Tibial artery (tissue), 4 donors: ENCODE measurements at regions not wholly inside any gene's neighbourhood (a gene's known extent, or its start where the extent isn't known, plus 50 kb on each side); places are given as distances from the start of the nearest gene placed in this dataset.

ENCODE experiments used
- DNase-seq, 2 donors: peaks; one replicate each; pipeline ENCODE4 v3.0.0-alpha.2; 2019
- H3K27ac ChIP-seq, 2 donors: fragments of 200-600 bp; sonication (generic) in 1 of 2; 1 replicate in 1 of 2; 2 replicates in 1 of 2; pipeline ENCODE4 v1.5.1; 2018 to 2019; ENCODE audit warnings: mild to moderate bottlenecking in 1 of 2
- H3K27me3 ChIP-seq, 2 donors: fragments of 200-600 bp; sonication (generic) in 1 of 2; one replicate each; pipeline versions ENCODE4 v1.5.1 to v1.6.0; 2016 to 2019
- H3K36me3 ChIP-seq, 3 donors: fragments of 200-600 bp; sonication (generic) in 2 of 3; one replicate each; pipeline ENCODE4 v1.5.1; 2016 to 2019; ENCODE audit warnings: mild to moderate bottlenecking in 2 of 3
- H3K4me1 ChIP-seq, 4 donors: fragments of 200-600 bp; sonication (generic) in 2 of 4; 1 replicate in 3 of 4; 2 replicates in 1 of 4; pipeline ENCODE4 v1.5.1; 2016 to 2019
- H3K4me3 ChIP-seq, 2 donors: fragments of 200-600 bp; sonication (generic) in 1 of 2; 1 replicate in 1 of 2; 2 replicates in 1 of 2; pipeline ENCODE4 v1.5.1; 2018 to 2019; ENCODE audit warnings: mild to moderate bottlenecking in 2 of 2
- H3K9me3 ChIP-seq, 3 donors: fragments of 200-600 bp; sonication (generic) in 1 of 3; one replicate each; pipeline ENCODE4 v1.5.1; 2016 to 2019
- CTCF ChIP-seq, 2 experiments: fragments of 200-600 bp in 1 of 2; fragments of 450-650 bp in 1 of 2; IDR thresholded peaks; one replicate each; pipeline ENCODE4 v1.5.1; 2017 to 2019; ENCODE audit warnings: antibody characterized with exemption in 2 of 2, mild to moderate bottlenecking in 1 of 2, moderate library complexity in 1 of 2
- intact Hi-C: fragments of 100-400 bp; cut with DNase I; formaldehyde crosslinking; loops from one replicate; pipeline ENCODE4 v1.15.0; 2023; ENCODE audit warnings: low total_unique reads

GRCh38 chr13:58461217-58461616 is 829.7 kb downstream of the PCDH17 start:
- TF ChIP-seq CTCF (IDR thresholded peaks at IDR 0.05) = no peak
- intact Hi-C loops = no loop called here
- no peak overlapping the region for H3K4me3 ChIP-seq

DNA sequence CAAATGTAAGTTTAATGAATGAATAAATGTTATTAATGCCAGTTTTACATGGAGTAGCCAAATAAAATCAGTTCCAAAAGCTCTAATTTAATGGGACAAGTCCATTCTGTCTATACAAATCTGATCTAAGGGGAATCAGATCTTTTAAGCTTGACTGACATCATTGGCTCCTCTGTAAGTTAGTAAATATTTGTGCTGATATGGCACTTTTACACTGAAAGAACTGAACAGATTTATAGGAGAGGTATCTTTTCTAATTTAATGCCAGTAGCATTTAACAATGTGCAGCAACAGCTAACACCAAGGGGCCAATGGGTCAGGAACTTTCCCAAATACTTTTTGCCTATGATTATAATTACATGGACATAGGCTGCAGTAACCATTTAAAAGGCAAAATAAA is 832.3 kb downstream of the PCDH17 start:
- Histone ChIP-seq H3K4me3 (no peak overlapping the region), H3K4me1 (no peaks in the 10 kb centered on the region), H3K27ac (no peak overlapping the region), H3K9me3 (no peaks in the 10 kb centered on the region), H3K27me3 (no peaks in the 10 kb centered on the region), H3K36me3 (no peaks in the 10 kb centered on the region)
- no peak for TF ChIP-seq CTCF (IDR thresholded peaks at IDR 0.05)
- intact Hi-C loops = no loop called here
- DNase-seq = no peak

More at GRCh38 chr13:58461217-58461616, 829.7 kb downstream of the PCDH17 start:
- no peaks in the 10 kb centered on the region for H3K9me3 ChIP-seq
- H3K4me1 ChIP-seq = no peaks in the 10 kb centered on the region
- no peak overlapping the region for H3K27ac ChIP-seq
- no peak for DNase-seq
- no peaks in the 10 kb centered on the region for H3K36me3 ChIP-seq
- H3K27me3 ChIP-seq = no peaks in the 10 kb centered on the region

DNA sequence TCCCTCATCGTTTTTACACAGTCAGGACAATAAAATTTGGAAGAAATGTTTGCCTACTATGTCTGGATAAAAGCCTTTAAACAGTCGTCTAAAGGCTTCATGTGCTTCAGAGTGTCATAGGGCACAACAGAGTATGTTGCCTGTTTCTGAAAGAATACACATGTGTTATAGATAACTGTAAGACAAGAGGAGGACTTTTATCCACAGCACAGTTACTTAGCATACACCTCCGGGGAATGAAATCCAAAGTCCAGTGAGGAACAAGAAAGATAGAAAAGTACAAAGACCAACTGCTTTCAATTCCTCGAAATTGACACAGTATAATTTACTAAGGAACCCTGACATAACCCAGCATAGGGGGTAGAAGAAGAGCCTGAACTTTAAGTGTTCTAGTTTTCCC is 835.6 kb downstream of the PCDH17 start:
- no peaks in the 10 kb centered on the region for H3K9me3 ChIP-seq
- intact Hi-C loops = no loop called here
- H3K4me3 ChIP-seq = no peak overlapping the region
- TF ChIP-seq CTCF (IDR thresholded peaks at IDR 0.05) = no peak
- no peaks in the 10 kb centered on the region for H3K27me3 ChIP-seq
- no peak for DNase-seq
- no peak overlapping the region for H3K27ac ChIP-seq
- H3K4me1 ChIP-seq = no peaks in the 10 kb centered on the region
- H3K36me3 ChIP-seq = no peaks in the 10 kb centered on the region

- H3K4me1 ChIP-seq = no peaks in the 10 kb centered on the region
- no peaks in the 10 kb centered on the region for H3K36me3 ChIP-seq
- H3K9me3 ChIP-seq = no peaks in the 10 kb centered on the region
- no peak overlapping the region for H3K4me3 ChIP-seq
- no peak overlapping the region for H3K27ac ChIP-seq
- intact Hi-C loops = no loop called here
- DNase-seq = no peak
- no peaks in the 10 kb centered on the region for H3K27me3 ChIP-seq
- no peak for TF ChIP-seq CTCF (IDR thresholded peaks at IDR 0.05)
These were observed 840.9 kb downstream of the PCDH17 start for GRCh38 chr13:58472483-58472882.

DNA sequence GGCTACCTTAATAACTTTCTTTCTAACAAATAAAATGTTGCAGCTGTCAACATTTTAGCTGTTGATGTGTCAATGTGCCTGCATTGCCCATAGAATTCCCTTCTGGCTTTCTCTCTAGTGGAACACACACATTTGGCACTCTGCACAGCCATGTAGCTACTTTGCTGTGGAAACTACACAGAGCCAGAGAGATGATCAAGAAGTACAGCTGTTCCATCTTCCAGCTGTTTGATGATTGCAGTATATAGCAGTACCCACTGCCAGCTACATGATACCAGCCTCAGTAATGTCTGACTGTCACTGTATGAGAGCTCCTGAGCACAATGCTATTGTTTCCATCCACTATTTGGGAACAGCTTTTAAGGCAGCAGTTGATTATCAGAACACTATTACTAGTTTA is 843.0 kb downstream of the PCDH17 start:
- TF ChIP-seq CTCF (IDR thresholded peaks at IDR 0.05) = no peak
- H3K27ac ChIP-seq = no peak overlapping the region
- H3K4me3 ChIP-seq = no peak overlapping the region
- no peaks in the 10 kb centered on the region for H3K9me3 ChIP-seq
- H3K36me3 ChIP-seq = no peaks in the 10 kb centered on the region
- H3K27me3 ChIP-seq = no peaks in the 10 kb centered on the region
- intact Hi-C loops = no loop called here
- DNase-seq = no peak
- no peaks in the 10 kb centered on the region for H3K4me1 ChIP-seq

DNA sequence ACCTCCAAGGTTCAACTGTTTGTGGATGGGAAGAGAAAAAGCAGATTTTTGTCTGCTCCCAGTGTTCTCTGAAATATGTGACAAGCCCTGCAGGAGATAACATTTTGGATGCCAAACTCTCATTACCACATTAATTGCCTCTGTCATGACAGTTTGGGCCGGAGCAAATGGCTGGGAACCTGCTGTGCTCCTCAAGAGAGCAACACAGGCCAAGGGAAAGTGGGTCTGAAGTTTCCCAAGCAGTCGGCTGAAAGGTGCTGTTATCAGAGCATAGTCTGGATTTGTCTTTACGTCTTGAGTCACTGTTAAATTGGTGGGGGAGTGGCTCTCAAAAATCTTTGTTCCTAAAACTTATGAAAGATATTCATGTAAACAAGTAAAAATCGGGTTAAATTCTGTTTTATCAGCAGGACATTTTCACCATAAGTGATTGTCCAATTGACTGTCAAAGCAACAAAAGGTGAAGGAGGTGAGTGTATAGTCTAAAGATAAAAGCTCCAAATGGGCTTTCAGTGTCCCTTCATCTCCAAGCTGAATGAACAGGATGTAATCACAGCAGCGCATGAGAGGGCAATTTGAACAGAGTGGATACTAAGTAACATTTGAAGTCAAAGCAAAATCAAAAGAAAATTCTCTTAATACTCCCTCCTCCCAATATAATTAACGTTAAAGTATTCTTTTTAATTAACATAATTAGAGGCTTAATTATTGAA is 844.8 kb downstream of the PCDH17 start:
- H3K36me3 ChIP-seq = no peaks in the 10 kb centered on the region
- no peak overlapping the region for H3K4me3 ChIP-seq
- no peaks in the 10 kb centered on the region for H3K9me3 ChIP-seq
- intact Hi-C loops = no loop called here
- no peak overlapping the region for H3K27ac ChIP-seq
- H3K27me3 ChIP-seq = no peaks in the 10 kb centered on the region
- no peaks in the 10 kb centered on the region for H3K4me1 ChIP-seq
- no peak for DNase-seq
- no peak for TF ChIP-seq CTCF (IDR thresholded peaks at IDR 0.05)
